Tibial nerve (tissue), 4 donors: ENCODE measurements at regions not wholly inside any gene's neighbourhood (a gene's known extent, or its start where the extent isn't known, plus 50 kb on each side); places are given as distances from the start of the nearest gene placed in this dataset.

Experiments used
- DNase-seq, 2 donors: peaks; one replicate each; pipeline ENCODE4 v3.0.0-alpha.2; 2019; ENCODE audit warnings: low spot score in 2 of 2
- H3K27ac ChIP-seq, 4 donors: fragments of 200-600 bp; sonication (generic) in 3 of 4; one replicate each; pipeline ENCODE4 v1.5.1; 2017 to 2019; ENCODE audit warnings: mild to moderate bottlenecking in 1 of 4
- H3K27me3 ChIP-seq, 2 donors: fragments of 200-600 bp; sonication (generic) in 1 of 2; one replicate each; pipeline versions ENCODE4 v1.5.1 to v1.6.0; 2017 to 2019
- H3K36me3 ChIP-seq, 3 donors: fragments of 200-600 bp; sonication (generic); one replicate each; pipeline ENCODE4 v1.5.1; 2018 to 2019
- H3K4me1 ChIP-seq, 4 donors: fragments of 200-600 bp; sonication (generic) in 3 of 4; one replicate each; pipeline ENCODE4 v1.5.1; 2017 to 2019
- H3K4me3 ChIP-seq, 4 donors: fragments of 200-600 bp; sonication (generic) in 3 of 4; one replicate each; pipeline ENCODE4 v1.5.1; 2017 to 2019; ENCODE audit warnings: mild to moderate bottlenecking in 1 of 4, moderate library complexity in 1 of 4
- H3K9me3 ChIP-seq, 4 donors: fragments of 200-600 bp; sonication (generic) in 3 of 4; one replicate each; pipeline ENCODE4 v1.5.1; 2017 to 2019
- CTCF ChIP-seq, 5 experiments: fragments of 200-600 bp in 3 of 5; fragments of 450-650 bp in 2 of 5; sonication (generic) in 3 of 5; IDR thresholded peaks; one replicate each; pipeline ENCODE4 v1.5.1; 2016 to 2019; ENCODE audit warnings: antibody characterized with exemption in 5 of 5, mild to moderate bottlenecking in 3 of 5, moderate library complexity in 2 of 5
- EP300 ChIP-seq, 2 donors: sonication (generic); formaldehyde crosslinking; IDR thresholded peaks; one replicate each; pipeline ENCODE4 v1.6.1; 2017; ENCODE audit warnings: antibody characterized with exemption in 2 of 2, mild to moderate bottlenecking in 1 of 2
- POLR2A ChIP-seq, 2 donors: fragments of 450-650 bp; IDR thresholded peaks; one replicate each; pipeline ENCODE4 v1.6.1; 2017; ENCODE audit warnings: antibody characterized with exemption in 2 of 2, mild to moderate bottlenecking in 2 of 2, moderate library complexity in 2 of 2
- WGBS, 2 donors: methylation state at CpG; one replicate each; pipeline ENCODE4 v1.1.5; 2018; 5-methylcytosine and 5-hydroxymethylcytosine counted together

GRCh38 chr5:8349855-8350254 lies 480.9 kb downstream of the MTRR start:
- no peak for TF ChIP-seq POLR2A (IDR thresholded peaks at IDR 0.05)
- TF ChIP-seq EP300 (IDR thresholded peaks at IDR 0.05): no peak
- no peak for TF ChIP-seq CTCF (IDR thresholded peaks at IDR 0.05)
- DNase-seq: no peak
- Histone ChIP-seq H3K27me3 (no peaks in the 10 kb centered on the region), H3K4me1 (no peaks in the 10 kb centered on the region), H3K36me3 (no peaks in the 10 kb centered on the region), H3K9me3 (peaks cover 0 to 9% (median 0%) of the 10 kb centered on the region in 4 donors), H3K4me3 (no peak overlapping the region), H3K27ac (no peak overlapping the region)
- WGBS, 2 donors: 73 to 91% methylated on average over 1 of the region's 1 CpG

DNA sequence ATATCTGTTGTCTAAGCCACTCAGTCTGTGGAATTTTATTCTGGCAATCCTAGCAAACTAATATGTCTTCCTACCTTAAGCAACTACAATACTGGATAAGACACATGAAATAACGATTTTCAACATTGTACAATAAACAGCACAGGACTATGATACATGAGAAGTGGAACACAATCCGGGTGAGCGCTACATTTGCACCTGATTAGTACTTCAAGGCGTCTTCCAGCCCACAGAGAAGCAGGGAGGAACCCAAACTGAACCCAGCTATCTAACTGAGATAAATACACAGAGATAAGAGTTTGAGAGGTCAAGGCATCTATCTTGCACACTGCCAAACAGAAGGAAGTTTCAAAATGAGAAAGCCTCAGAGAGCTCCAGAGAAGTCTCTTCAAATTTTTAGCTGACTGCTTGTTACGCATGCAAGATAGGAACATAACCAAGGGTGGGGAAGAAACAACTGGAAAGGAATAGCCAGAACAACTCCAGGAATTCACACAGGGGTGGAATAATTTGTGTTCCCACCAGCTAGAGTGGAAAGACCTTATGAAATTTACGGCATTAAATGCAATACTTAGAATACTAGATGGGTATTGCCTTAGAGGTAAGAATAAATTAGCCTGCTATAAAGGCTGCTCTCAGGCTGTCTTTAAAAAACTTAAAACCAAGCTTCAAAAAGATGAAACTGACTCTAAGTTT lies 481.8 kb downstream of the MTRR start:
- TF ChIP-seq POLR2A (IDR thresholded peaks at IDR 0.05): no peak
- TF ChIP-seq EP300 (IDR thresholded peaks at IDR 0.05): no peak
- TF ChIP-seq CTCF (IDR thresholded peaks at IDR 0.05): no peak
- Histone ChIP-seq H3K4me3 (no peak overlapping the region), H3K27ac (no peak overlapping the region), H3K4me1 (no peaks in the 10 kb centered on the region), H3K27me3 (no peaks in the 10 kb centered on the region), H3K36me3 (no peaks in the 10 kb centered on the region), H3K9me3 (peaks cover 0 to 9% (median 0%) of the 10 kb centered on the region in 4 donors)
- no peak for DNase-seq
- WGBS, 2 donors: 88 to 92% methylated on average over 6 of the region's 6 CpGs

GRCh38 chr5:8355981-8356380 lies 487.0 kb downstream of the MTRR start:
- WGBS, 2 donors: 64 to 74% methylated on average over 1 of the region's 1 CpG
- peaks cover 0 to 4% (median 0%) of the 10 kb centered on the region in 4 donors for H3K9me3 ChIP-seq
- H3K4me1 ChIP-seq: no peaks in the 10 kb centered on the region
- TF ChIP-seq CTCF (IDR thresholded peaks at IDR 0.05) (no peak), POLR2A (IDR thresholded peaks at IDR 0.05) (no peak), EP300 (IDR thresholded peaks at IDR 0.05) (no peak)
- H3K4me3 ChIP-seq: no peak overlapping the region
- no peak for DNase-seq
- no peak overlapping the region for H3K27ac ChIP-seq
- no peaks in the 10 kb centered on the region for H3K27me3 ChIP-seq
- H3K36me3 ChIP-seq: no peaks in the 10 kb centered on the region

GRCh38 chr5:8360012-8360411 lies 491.1 kb downstream of the MTRR start:
- no peak for DNase-seq
- WGBS, 2 donors: 33 to 38% methylated on average over 2 of the region's 2 CpGs
- Histone ChIP-seq H3K27ac (no peak overlapping the region), H3K4me1 (no peaks in the 10 kb centered on the region), H3K9me3 (no peaks in the 10 kb centered on the region), H3K4me3 (no peak overlapping the region), H3K27me3 (no peaks in the 10 kb centered on the region), H3K36me3 (no peaks in the 10 kb centered on the region)
- TF ChIP-seq POLR2A (IDR thresholded peaks at IDR 0.05) (no peak), EP300 (IDR thresholded peaks at IDR 0.05) (no peak), CTCF (IDR thresholded peaks at IDR 0.05) (no peak)

DNA sequence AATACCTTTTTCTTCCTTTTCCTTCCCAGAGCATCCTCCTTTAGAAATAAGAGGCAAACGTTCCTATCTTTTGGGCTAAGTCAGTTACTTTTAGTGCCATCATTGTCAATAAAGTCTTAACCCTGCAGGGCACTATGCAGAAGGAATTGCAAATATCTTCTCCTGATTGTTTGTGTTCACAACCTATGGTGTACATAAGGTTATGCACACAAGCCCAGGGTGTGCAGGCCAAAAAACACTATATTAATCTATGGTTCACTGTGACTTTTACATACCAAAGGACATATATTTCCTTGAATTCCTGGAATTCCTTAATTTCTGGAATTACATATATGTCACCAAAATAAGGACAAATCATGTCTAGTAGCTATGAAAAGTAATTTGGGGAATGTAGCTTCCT lies 493.5 kb downstream of the MTRR start:
- no peaks in the 10 kb centered on the region for H3K9me3 ChIP-seq
- no peak overlapping the region for H3K4me3 ChIP-seq
- no peaks in the 10 kb centered on the region for H3K4me1 ChIP-seq
- WGBS, 2 donors: 40 to 54% methylated on average over 1 of the region's 1 CpG
- H3K27ac ChIP-seq: no peak overlapping the region
- no peak for DNase-seq
- H3K36me3 ChIP-seq: no peaks in the 10 kb centered on the region
- H3K27me3 ChIP-seq: no peaks in the 10 kb centered on the region
- TF ChIP-seq POLR2A (IDR thresholded peaks at IDR 0.05): no peak
- no peak for TF ChIP-seq CTCF (IDR thresholded peaks at IDR 0.05)
- no peak for TF ChIP-seq EP300 (IDR thresholded peaks at IDR 0.05)
